ENCODE measurements at regions not wholly inside any gene's neighbourhood (a gene's known extent, or its start where the extent isn't known, plus 50 kb on each side); places are given as distances from the start of the nearest gene placed in this dataset.
A peak's percentile ranks its signal among the peaks of the same experiment; 100 is the strongest.

DNA sequence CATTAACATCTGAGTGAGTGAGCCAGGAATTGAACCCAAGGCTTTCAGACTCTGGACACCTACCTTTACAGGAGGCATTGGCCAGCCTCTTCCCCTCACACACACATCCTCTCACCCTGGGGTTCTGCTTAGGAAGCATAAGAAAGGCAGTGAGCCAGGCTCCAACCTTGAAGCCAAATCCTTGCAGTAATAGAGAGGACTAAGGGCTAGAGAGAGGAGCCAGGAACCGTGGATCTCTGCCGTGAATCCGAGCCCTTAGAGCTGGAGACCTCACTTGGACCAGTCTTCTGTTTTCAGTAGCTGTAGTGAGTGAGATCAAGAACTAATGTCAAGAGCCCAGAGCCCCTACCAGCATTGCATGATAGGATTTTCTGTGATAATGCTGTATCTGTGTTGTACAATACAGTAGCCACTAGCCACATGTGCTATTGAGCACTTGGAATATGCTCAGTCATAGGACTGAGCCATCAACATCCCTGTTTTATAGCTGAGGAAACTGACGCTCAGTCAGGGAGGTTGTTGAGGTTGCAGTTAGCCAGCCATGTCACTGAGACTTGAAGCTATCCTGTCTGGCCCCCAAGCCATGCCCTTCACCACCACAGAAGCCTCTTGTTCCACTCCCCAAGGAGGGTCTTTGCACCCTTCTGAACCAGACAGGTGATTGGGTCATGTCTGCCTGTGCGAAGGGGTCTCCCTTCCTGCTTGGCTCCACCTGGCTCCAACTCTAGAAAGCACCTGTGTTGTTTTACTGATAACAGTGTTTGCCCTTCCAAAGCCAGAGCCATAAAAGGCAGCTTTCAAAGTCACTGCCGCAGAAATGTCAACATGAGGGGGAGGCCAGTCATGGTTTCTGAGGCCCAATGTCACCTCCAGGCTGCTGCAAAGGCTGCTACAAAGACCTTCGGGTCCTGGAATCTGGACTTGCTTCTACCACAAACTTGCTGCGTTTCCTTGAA is 101.1 kb upstream of the JUN start:
- DNase-seq (ENCODE audit: low read depth, low spot score), result no peak
- in situ Hi-C loops (cut with HindIII; ENCODE audit: low pct_unique_long_range_greater_than_20kb, low sequenced_read_pairs), result no loop called here

DNA sequence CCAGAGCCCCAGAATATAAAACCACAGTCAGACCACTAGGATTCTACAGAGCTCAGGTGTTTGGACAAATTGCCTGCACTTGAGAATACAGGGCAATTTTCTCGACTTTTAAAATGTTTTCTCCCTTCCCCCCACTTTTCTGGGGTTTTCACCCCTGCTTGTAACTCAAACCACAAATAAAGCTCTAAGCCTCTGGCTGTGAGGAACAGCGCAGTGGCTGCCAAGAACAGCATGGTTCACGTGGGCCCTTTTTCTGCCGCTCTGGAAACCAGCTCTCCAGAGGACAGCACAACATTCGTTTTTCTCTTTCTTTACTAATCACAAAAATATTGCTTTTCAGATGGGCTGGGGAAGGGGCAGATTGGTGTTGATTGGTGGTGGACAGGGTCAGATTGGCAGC is 102.2 kb upstream of the JUN start:
- in situ Hi-C loops (cut with HindIII; ENCODE audit: low pct_unique_long_range_greater_than_20kb, low sequenced_read_pairs), result no loop called here

DNA sequence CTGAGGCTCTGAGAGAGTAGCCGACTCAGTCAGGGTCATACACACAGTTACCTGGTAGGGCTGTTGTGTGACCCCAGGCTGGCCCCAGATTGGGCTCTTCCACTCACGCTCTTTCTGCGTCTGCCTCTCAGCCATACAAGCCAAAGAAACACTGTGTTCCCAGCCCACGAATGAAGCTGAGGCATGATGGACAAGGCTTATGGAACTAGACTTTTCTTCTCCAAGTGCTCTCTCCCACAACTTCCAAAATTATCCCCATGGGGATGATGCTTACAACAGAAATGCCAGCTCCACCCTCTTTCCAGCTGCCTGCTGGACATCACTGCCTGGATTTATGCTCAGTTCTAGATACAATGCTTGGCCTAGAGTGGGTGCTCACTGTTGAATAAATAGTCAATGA is 102.8 kb upstream of the JUN start:
- in situ Hi-C loops (cut with HindIII; ENCODE audit: low pct_unique_long_range_greater_than_20kb, low sequenced_read_pairs), result no loop called here
- DNase-seq (ENCODE audit: low read depth, low spot score), result no peak

More for the DNA sequence above, 102.2 kb upstream of the JUN start:
- DNase-seq (ENCODE audit: low read depth, low spot score), result no peak

DNA sequence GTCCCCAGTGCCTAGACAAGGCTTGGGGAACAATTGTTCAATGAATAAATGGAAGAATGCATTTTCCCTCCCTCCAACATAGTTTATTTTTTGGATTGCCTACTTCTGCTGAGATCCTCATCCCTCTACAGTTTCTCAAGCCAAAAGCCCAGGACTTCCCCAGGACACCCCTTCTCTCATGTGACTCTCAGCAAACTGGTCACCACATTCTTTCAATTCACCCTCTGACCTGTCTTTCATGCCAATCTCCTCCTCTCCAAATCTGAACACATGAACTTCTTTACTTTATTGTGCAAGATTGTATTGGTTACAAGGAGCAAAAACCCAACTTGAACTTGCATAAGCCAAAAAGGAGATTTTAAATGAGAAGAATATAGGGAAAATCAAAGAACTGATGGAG is 103.2 kb upstream of the JUN start:
- in situ Hi-C loops (cut with HindIII; ENCODE audit: low pct_unique_long_range_greater_than_20kb, low sequenced_read_pairs), result no loop called here

DNA sequence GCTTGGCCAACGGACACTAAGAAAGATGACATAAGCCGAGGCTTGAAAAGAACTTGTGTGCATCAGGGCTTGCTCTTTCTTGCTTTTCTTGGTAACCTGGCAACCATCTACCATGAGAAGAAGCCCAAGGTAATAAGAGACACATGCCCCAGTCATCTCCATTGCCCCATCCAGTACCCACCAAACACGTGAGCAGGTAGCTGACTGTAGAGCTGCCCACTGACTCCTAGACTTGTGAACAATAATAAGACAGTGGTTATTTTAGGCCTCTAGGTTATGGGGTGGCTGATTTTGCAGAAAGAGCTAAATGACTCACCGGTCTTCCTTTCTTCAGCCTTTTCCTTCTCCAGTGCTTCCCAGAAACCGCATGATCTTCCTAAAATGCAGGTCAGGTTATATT is 105.0 kb upstream of the JUN start:
- DNase-seq (ENCODE audit: low read depth, low spot score), result no peak
- in situ Hi-C loops (cut with HindIII; ENCODE audit: low pct_unique_long_range_greater_than_20kb, low sequenced_read_pairs), result no loop called here

More for the DNA sequence above, 103.2 kb upstream of the JUN start:
- no peak for DNase-seq (ENCODE audit: low read depth, low spot score)

DNA sequence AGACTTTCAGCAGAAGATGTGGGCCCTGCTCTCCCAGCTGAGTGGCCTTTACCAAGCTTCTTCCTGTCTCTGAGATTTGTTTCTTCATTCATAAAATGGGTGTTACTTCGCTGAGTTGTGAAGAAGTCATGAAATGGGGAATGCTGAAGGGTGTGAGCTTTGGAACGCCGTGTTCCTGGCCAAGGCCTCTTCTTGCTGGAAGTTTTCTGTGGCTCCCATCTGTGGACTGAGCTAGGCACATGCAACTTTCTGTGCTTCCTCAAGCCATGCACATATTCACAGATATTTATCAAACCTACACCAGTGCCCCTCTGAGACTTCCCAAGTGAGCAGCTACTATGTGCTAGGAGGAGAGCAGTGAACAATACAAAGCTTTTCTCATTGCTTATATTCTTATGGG is 106.3 kb upstream of the JUN start:
- in situ Hi-C loops (cut with HindIII; ENCODE audit: low pct_unique_long_range_greater_than_20kb, low sequenced_read_pairs), result no loop called here
- DNase-seq (ENCODE audit: low read depth, low spot score), result no peak

DNA sequence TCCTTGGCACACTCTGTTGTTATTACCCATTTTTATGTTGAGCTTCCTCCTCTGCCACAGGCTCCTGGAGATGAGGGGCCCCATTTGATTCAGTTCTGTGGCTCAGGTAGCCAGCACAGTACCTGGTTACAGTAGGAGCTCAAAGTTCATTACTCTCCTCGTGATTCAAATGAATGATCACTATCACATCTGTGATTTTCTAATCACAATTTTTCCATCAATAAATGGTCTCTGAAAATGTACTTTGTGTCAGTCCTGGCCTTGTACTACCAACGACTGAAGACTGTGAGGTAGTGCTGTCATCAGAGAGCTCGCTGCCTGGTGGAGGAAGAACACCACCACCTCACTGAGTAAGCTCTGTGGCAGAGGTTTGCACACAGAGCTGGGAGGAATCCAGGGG is 106.8 kb upstream of the JUN start:
- no peak for DNase-seq (ENCODE audit: low read depth, low spot score)
- in situ Hi-C loops (cut with HindIII; ENCODE audit: low pct_unique_long_range_greater_than_20kb, low sequenced_read_pairs), result no loop called here

DNA sequence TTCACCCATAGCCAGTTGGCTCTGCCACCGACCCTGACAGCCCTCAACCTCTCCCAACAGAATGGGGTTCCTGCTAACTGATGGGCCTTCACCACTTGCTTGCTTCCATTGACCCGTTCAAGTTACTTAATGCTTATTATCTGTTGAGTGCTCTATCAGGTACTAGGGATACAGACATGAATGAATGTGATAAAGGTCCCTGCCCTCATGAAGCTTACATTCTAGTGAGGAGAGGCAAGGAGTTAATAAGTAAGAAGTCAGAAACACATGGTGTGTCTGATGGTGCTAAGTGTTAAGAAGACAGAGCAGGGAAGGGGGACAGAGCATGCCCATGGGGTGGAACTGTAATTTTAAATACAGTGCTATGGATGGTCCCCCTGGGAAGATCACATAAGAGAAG is 107.5 kb upstream of the JUN start:
- in situ Hi-C loops (cut with HindIII; ENCODE audit: low pct_unique_long_range_greater_than_20kb, low sequenced_read_pairs), result no loop called here
- no peak for DNase-seq (ENCODE audit: low read depth, low spot score)

DNA sequence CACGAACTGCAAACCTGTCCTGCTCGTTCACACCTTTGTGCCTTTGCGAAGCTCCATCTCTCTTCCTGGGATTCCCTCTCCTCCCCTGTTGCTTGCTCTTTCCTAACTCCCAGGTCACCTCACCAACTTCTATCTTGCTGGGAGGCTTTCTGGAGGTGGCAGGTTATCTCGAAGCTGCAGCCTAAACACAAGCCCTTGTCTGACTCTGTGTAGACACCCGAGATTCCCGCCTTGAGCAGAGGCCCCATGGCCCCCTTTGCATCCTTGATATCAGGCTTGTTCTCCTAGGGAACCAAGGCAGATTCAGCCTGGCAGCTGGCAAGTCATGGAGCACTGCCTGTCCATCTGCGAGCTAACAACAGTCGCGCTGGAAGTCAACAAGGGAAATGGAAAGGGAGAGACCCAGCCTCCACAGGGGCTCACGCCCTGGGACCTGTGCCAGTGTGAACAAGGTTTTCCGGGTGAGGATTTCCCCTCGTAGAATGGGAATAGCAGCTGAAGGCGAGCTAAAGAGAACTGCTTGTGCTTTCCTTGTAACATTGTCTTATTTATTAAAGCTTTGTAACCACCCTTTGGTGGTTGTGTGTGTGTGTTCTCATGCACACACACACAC is 109.5 kb upstream of the JUN start:
- DNase-seq (ENCODE audit: low read depth, low spot score), result no peak
- in situ Hi-C loops (cut with HindIII; ENCODE audit: low pct_unique_long_range_greater_than_20kb, low sequenced_read_pairs), result no loop called here

DNA sequence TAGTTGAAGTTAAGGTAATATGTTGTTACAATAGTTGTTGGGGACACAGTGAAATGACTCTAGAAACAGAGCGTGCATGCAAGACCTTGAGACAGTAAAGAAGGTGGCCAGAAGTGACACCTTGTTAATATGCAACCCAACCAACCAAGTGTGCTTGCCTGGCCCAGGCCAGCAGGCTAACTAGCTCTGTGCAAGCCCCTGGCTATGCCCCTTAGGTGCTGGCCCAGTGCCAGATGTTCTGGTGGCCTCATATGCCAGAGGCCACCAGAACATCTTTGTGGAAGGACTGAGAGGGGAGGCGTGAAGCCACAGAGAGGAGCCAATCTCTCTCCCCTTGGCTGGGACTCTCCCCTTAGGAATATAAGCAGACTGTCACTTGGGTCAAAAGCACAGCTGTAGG is 111.2 kb upstream of the JUN start:
- in situ Hi-C loops (cut with HindIII; ENCODE audit: low pct_unique_long_range_greater_than_20kb, low sequenced_read_pairs), result no loop called here
- no peak for DNase-seq (ENCODE audit: low read depth, low spot score)

DNA sequence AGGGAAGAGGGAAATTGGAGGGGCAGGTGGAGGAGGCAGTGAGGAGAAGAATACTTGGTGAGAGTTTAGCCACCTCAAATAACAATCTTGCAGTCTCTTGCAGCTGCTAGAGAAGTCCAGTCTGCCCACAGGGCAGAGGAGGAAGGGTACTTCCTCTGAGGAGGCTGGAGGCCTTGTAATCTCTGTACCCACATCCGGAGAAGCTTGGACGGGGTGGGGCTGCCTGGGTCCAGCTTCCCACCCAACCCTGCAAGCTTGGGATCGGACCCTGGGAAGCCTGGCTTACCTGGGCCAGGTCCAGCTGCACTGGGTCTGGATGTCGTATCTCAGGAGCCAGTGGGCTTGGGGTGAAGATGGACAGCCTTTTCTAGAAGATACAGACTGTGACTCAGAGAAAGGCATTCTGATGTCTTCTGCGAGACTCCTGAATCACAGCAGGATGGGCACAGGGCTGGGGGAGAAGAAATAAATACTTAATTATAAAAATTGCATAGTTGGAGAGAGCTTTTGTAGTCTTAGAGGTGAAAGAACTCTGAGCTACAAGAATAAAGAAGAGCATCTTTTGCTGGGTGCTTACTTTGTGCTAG is 111.8 kb upstream of the JUN start:
- in situ Hi-C loops (cut with HindIII; ENCODE audit: low pct_unique_long_range_greater_than_20kb, low sequenced_read_pairs), result no loop called here

DNA sequence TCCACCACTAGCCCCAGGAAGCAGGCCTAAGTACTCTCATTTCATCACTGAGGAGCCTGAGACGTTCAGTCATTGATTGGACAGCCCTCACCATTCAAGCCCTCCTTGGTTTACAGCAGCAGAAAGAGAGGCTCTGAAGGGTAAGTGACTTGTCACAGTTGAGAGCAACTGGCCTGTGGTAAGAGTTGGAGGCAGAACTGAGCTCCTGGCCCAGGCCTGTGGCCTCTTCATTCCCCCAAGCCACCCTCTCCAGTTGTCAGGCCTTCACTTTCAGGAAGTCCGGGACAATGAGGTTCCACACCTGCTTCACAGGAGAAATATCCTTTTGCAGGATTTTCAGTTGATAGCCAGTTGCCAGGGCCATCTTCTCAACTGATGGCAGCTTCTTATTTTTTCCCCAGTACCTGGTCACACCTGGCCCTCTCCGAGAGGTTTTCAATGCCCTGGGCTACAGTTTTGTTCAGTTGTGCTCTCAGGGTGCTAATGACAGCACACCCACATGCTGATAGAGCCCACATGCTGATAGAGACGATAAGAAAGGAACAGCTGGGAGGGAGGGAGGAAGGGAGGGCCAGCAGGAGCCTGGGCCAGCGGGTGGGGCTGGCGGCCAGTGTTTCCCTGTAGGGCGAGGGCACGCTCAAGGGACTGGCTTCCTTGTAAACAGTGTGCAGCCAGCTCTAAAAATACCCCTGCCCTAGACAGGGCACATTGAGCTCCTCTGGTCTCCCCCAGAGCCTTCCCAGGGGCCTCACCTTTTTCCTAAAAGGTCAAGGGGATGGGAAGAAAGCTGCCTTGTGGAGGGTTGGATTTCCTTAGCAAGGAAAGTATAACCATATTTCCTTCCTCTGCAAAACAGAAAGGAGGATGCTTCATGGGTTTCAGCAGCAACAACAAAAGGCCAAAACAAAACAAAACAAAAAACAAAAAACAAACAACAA is 112.7 kb upstream of the JUN start:
- no peak for DNase-seq (ENCODE audit: low read depth, low spot score)
- in situ Hi-C loops (cut with HindIII; ENCODE audit: low pct_unique_long_range_greater_than_20kb, low sequenced_read_pairs), result no loop called here

More for the DNA sequence above, 111.8 kb upstream of the JUN start:
- DNase-seq (ENCODE audit: low read depth, low spot score), result no peak

DNA sequence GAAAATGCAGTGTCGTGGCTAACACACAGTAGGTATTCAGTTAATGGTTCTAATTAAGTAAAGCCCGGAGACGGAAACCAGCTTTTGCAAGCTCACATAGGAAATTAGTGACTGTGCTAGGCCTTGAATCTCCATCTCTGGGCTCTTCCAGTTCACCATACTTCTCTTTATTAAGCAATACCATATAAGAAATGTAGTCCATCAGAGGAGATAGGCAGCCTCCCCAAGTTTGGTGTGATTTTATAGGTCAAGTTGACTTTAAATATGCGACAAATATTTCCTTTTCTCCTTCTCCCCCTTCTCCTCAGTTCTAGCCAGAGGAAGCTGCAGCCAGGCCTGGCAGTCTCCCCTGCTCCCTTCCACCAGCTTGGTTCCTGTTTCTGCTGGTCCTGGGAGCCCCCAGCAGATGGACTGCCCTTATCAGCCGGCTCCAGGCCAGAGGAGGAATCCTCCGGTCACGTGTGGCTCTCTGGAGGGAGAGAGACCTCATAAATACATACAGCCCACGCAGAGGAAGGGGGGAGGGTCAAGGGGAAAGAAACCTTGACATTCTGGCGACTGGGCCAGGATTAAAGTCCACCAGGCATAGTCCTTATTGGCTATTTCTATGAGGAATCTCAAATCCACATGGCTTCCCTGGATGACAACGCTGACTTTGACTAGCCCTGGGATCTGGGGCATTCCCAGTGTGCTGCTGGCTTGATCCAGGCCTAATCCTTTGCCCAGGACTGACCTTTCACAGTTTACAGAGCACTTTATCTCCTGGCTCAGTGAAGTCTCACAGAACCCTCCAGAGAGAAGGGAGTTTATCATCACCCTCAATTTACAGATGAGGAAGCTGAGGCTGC is 115.1 kb upstream of the JUN start:
- DNase-seq (ENCODE audit: low read depth, low spot score), result peak; percentile 22

DNA sequence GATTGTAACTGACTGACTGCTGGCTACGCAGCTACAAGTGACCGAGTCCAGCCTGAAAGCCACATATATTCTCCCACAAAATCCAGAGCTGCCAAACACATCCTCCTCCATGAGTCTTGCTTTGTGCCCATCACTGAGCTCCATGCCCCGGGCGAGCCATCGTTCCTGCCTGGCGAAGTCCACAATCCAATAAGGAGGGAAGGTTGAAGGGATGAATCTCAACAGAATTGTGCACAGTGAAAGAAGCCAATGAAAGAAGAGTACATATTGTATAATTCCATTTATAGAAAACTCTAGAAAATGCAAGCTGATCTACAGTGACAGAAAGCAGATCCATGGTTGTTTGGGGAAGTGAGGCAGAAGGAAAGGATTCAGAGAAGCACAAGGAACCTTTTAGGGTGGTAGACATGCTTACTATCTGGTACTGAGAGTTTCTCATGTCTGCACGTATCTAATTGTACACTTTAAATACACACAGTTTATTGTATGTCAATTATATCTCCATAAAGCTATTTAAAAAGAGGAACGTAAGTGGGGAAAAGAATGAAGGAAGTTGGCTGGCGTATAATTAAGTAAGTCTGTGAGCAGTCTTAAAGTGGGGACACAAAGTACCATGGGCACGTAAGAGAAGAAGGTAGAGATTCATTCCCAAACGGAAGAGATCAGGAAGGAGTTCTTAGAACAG is 115.9 kb upstream of the JUN start:
- in situ Hi-C loops (cut with HindIII; ENCODE audit: low pct_unique_long_range_greater_than_20kb, low sequenced_read_pairs), result no loop called here
- DNase-seq (ENCODE audit: low read depth, low spot score), result no peak

More for the DNA sequence above, 115.1 kb upstream of the JUN start:
- in situ Hi-C loops (cut with HindIII; ENCODE audit: low pct_unique_long_range_greater_than_20kb, low sequenced_read_pairs), result no loop called here

DNA sequence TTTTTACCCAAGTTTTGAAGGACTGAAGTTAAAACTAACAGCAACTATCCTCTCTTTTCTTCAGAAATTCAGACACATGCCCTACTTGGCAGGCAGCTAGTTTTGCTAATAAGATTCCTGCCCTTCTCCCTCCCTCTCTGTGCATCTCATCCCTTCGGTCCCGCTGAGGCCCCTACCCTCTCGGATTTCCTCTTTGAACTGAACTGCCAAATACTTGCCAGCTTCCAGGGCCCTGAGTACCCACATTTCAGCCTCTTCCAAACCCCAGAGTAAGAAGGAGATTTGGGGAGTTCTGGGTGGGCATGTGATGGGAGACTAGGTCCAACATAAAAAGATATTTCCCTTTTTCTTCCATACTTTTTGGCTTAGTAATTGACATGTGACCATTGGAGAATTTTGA is 116.5 kb upstream of the JUN start:
- no peak for DNase-seq (ENCODE audit: low read depth, low spot score)
- in situ Hi-C loops (cut with HindIII; ENCODE audit: low pct_unique_long_range_greater_than_20kb, low sequenced_read_pairs), result no loop called here

DNA sequence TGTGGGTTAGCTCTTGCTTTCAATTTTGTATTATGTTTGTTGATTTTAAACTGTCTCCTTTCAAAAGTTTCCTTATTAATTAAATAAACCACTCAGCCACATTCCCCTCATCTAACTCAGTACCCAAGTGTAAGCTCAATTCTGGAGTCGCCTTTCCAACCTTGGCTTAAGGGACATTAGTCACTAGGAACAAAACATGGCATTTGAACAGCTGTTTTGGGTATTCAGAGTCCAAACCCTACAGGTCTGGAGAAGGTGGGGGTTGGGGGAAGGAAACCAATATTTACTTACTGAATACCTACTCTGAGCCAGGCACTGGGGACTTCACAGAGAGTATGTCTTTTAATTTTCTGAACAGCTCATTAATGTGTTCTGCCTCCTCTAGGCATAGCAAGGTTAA is 117.2 kb upstream of the JUN start:
- DNase-seq (ENCODE audit: low read depth, low spot score), result no peak
- in situ Hi-C loops (cut with HindIII; ENCODE audit: low pct_unique_long_range_greater_than_20kb, low sequenced_read_pairs), result no loop called here
